HEK293 (cell line): ENCODE measurements at regions not wholly inside any gene's neighbourhood (a gene's known extent, or its start where the extent isn't known, plus 50 kb on each side); places are given as distances from the start of the nearest gene placed in this dataset.

ENCODE experiments used
- CTCF ChIA-PET: fragments of 350-600 bp; formaldehyde crosslinking; extraction: SDS; loops from one replicate; lab custom pipeline; 2021; ENCODE audit warnings: antibody characterized with exemption; lab: Yijun Ruan, JAX
- POLR2A ChIA-PET: fragments of 300-600 bp; formaldehyde crosslinking; extraction: SDS; loops from one replicate; lab custom pipeline; 2020; ENCODE audit warnings: antibody characterized with exemption, inconsistent platforms; lab: Yijun Ruan, JAX
- H3K27ac ChIP-seq: fragments of 200-500 bp; sonication (Bioruptor generic); 2 replicates; pipeline ENCODE4 v1.5.1; 2014; ENCODE audit warnings: low read depth, low read length, control low read depth, inconsistent platforms; ENCODE audit errors: extremely low read depth
- H3K36me3 ChIP-seq, 2 experiments: fragments of 200-500 bp in 1 of 2; sonication (Bioruptor generic) in 1 of 2; 1 replicate in 1 of 2; 2 replicates in 1 of 2; pipeline ENCODE4 v1.5.1; 2014 to 2017; ENCODE audit warnings: inconsistent platforms in 2 of 2, low read length in 2 of 2; ENCODE audit not compliant: control insufficient read depth in 2 of 2, insufficient read depth in 1 of 2
- H3K4me1 ChIP-seq: fragments of 200-500 bp; sonication (Bioruptor generic); 2 replicates; pipeline ENCODE4 v1.5.1; 2014; ENCODE audit warnings: mild to moderate bottlenecking, low read length, inconsistent platforms; ENCODE audit not compliant: control insufficient read depth, insufficient read depth
- H3K4me3 ChIP-seq: 2 replicates; pipeline ENCODE4 v1.5.1; 2011; ENCODE audit warnings: low read depth, mild to moderate bottlenecking, control low read depth, low read length, moderate library complexity
- H3K9me3 ChIP-seq: fragments of 200-500 bp; sonication (Bioruptor generic); 2 replicates; pipeline ENCODE4 v1.5.1; 2014; ENCODE audit warnings: low read depth, low read length, inconsistent platforms; ENCODE audit not compliant: control insufficient read depth, insufficient read depth
- BCL11A ChIP-seq: fragments of 450-650 bp; formaldehyde crosslinking; IDR thresholded peaks from 2 replicates; pipeline ENCODE4 v1.5.1; 2016; ENCODE audit warnings: low read depth, missing biosample characterization, missing genetic modification characterization
- RBAK ChIP-seq: fragments of 450-650 bp; formaldehyde crosslinking; IDR thresholded peaks from 2 replicates; pipeline ENCODE4 v1.5.1; 2016; ENCODE audit warnings: missing biosample characterization, missing genetic modification characterization
- REPIN1 ChIP-seq: fragments of 450-650 bp; formaldehyde crosslinking; IDR thresholded peaks from 2 replicates; pipeline ENCODE4 v1.5.1; 2017; ENCODE audit warnings: missing biosample characterization, missing genetic modification characterization, low read depth
- ZEB2 ChIP-seq: fragments of 450-650 bp; formaldehyde crosslinking; IDR thresholded peaks from 2 replicates; pipeline ENCODE4 v1.5.1; 2016; ENCODE audit warnings: missing biosample characterization, missing genetic modification characterization
- ZNF157 ChIP-seq: fragments of 450-650 bp; formaldehyde crosslinking; IDR thresholded peaks from 2 replicates; pipeline ENCODE4 v1.5.1; 2016; ENCODE audit warnings: missing biosample characterization, missing genetic modification characterization
- ZNF184 ChIP-seq: fragments of 450-650 bp; IDR thresholded peaks from 2 replicates; pipeline ENCODE4 v1.5.1; 2018; ENCODE audit warnings: missing biosample characterization, mild to moderate bottlenecking, missing genetic modification characterization
- ZNF214 ChIP-seq: fragments of 450-650 bp; formaldehyde crosslinking; IDR thresholded peaks from 2 replicates; pipeline ENCODE4 v1.5.1; 2017; ENCODE audit warnings: missing biosample characterization, mild to moderate bottlenecking, missing genetic modification characterization, borderline replicate concordance
- ZNF24 ChIP-seq: fragments of 450-650 bp; formaldehyde crosslinking; IDR thresholded peaks from 2 replicates; pipeline ENCODE4 v1.5.1; 2016; ENCODE audit warnings: missing biosample characterization, missing genetic modification characterization
- ZNF426 ChIP-seq: fragments of 450-650 bp; formaldehyde crosslinking; IDR thresholded peaks from 2 replicates; pipeline ENCODE4 v1.5.1; 2017; ENCODE audit warnings: missing biosample characterization, missing genetic modification characterization, mild to moderate bottlenecking, inconsistent platforms, moderate library complexity
- ZNF544 ChIP-seq: fragments of 450-650 bp; formaldehyde crosslinking; IDR thresholded peaks from 2 replicates; pipeline ENCODE4 v1.5.0; 2017; ENCODE audit warnings: missing biosample characterization, missing genetic modification characterization
- ZNF549 ChIP-seq: fragments of 450-650 bp; IDR thresholded peaks from 2 replicates; pipeline ENCODE4 v1.5.1; 2018; ENCODE audit warnings: missing biosample characterization, missing genetic modification characterization, mild to moderate bottlenecking, inconsistent platforms, moderate library complexity
- ZNF561 ChIP-seq: fragments of 450-650 bp; IDR thresholded peaks from 2 replicates; pipeline ENCODE4 v1.5.1; 2018; ENCODE audit warnings: missing biosample characterization, missing genetic modification characterization, borderline replicate concordance
- ZNF610 ChIP-seq: fragments of 450-650 bp; formaldehyde crosslinking; IDR thresholded peaks from 2 replicates; pipeline ENCODE4 v1.5.1; 2016; ENCODE audit warnings: missing biosample characterization, missing genetic modification characterization, borderline replicate concordance
- ZNF621 ChIP-seq: fragments of 450-650 bp; formaldehyde crosslinking; IDR thresholded peaks from 2 replicates; pipeline ENCODE4 v1.5.1; 2017; ENCODE audit warnings: missing biosample characterization, missing genetic modification characterization
- ZNF623 ChIP-seq: fragments of 450-650 bp; formaldehyde crosslinking; IDR thresholded peaks from 2 replicates; pipeline ENCODE4 v1.5.1; 2016; ENCODE audit warnings: missing biosample characterization, missing genetic modification characterization
- TF ChIP-seq, protein P1 (sequence below): fragments of 450-650 bp; formaldehyde crosslinking; IDR thresholded peaks from 2 replicates; pipeline ENCODE4 v1.5.1; 2016; ENCODE audit warnings: missing biosample characterization, missing genetic modification characterization, low read depth
- TF ChIP-seq, protein P2 (sequence below): fragments of 450-650 bp; formaldehyde crosslinking; conservative IDR thresholded peaks from 2 replicates; pipeline ENCODE4 v1.5.1; 2016; ENCODE audit warnings: low read depth, missing biosample characterization, missing genetic modification characterization
- TF ChIP-seq, protein P3 (sequence below): fragments of 450-650 bp; formaldehyde crosslinking; IDR thresholded peaks from 2 replicates; pipeline ENCODE4 v1.5.1; 2017; ENCODE audit warnings: missing biosample characterization, missing genetic modification characterization
- TF ChIP-seq, protein P4 (sequence below): fragments of 450-650 bp; formaldehyde crosslinking; IDR thresholded peaks from 2 replicates; pipeline ENCODE4 v1.5.1; 2016; ENCODE audit warnings: missing biosample characterization, missing genetic modification characterization
- TF ChIP-seq, protein P5 (sequence below): fragments of 450-650 bp; formaldehyde crosslinking; IDR thresholded peaks from 2 replicates; pipeline ENCODE4 v1.5.1; 2016; ENCODE audit warnings: missing biosample characterization, missing genetic modification characterization

DNA sequence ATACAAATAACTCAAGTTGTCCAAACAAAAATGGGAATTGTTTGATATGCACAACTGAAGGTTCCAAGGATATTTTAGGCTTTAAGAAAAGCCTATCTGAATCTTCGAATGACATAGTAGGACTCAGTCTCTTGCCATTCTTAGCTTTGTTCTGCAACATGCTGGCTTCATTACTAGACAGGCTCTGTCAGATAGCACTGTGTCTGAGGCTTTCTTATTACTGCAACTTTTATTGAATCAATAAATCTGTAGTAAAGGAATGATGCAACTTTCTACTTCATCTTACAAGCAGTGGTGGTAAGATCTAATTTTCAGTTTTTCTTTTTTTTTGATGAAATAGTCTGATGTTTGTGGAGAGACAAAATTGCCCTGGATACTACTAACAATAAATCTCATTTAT, 319.3 kb upstream of the CCDC179 start:
- no peaks in the 10 kb centered on the region for H3K9me3 ChIP-seq
- H3K4me1 ChIP-seq, result no peaks in the 10 kb centered on the region
- TF ChIP-seq, protein P1, sequence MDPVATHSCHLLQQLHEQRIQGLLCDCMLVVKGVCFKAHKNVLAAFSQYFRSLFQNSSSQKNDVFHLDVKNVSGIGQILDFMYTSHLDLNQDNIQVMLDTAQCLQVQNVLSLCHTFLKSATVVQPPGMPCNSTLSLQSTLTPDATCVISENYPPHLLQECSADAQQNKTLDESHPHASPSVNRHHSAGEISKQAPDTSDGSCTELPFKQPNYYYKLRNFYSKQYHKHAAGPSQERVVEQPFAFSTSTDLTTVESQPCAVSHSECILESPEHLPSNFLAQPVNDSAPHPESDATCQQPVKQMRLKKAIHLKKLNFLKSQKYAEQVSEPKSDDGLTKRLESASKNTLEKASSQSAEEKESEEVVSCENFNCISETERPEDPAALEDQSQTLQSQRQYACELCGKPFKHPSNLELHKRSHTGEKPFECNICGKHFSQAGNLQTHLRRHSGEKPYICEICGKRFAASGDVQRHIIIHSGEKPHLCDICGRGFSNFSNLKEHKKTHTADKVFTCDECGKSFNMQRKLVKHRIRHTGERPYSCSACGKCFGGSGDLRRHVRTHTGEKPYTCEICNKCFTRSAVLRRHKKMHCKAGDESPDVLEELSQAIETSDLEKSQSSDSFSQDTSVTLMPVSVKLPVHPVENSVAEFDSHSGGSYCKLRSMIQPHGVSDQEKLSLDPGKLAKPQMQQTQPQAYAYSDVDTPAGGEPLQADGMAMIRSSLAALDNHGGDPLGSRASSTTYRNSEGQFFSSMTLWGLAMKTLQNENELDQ (tag by site-specific recombination), result no peak
- TF ChIP-seq ZNF549 (tag by site-specific recombination) (no peak), ZNF214 (no peak), ZNF426 (tag by site-specific recombination) (no peak), RBAK (tag by site-specific recombination) (no peak), ZNF610 (tag by site-specific recombination) (no peak), ZNF623 (tag by site-specific recombination) (no peak), ZNF544 (no peak), ZNF184 (tag by site-specific recombination) (no peak), REPIN1 (tag by site-specific recombination) (no peak), ZNF561 (tag by site-specific recombination) (no peak), ZNF157 (tag by site-specific recombination) (no peak), ZNF24 (no peak), ZEB2 (tag by site-specific recombination) (no peak), ZNF621 (tag by site-specific recombination) (no peak), BCL11A (tag by site-specific recombination) (no peak)
- TF ChIP-seq, protein P2, sequence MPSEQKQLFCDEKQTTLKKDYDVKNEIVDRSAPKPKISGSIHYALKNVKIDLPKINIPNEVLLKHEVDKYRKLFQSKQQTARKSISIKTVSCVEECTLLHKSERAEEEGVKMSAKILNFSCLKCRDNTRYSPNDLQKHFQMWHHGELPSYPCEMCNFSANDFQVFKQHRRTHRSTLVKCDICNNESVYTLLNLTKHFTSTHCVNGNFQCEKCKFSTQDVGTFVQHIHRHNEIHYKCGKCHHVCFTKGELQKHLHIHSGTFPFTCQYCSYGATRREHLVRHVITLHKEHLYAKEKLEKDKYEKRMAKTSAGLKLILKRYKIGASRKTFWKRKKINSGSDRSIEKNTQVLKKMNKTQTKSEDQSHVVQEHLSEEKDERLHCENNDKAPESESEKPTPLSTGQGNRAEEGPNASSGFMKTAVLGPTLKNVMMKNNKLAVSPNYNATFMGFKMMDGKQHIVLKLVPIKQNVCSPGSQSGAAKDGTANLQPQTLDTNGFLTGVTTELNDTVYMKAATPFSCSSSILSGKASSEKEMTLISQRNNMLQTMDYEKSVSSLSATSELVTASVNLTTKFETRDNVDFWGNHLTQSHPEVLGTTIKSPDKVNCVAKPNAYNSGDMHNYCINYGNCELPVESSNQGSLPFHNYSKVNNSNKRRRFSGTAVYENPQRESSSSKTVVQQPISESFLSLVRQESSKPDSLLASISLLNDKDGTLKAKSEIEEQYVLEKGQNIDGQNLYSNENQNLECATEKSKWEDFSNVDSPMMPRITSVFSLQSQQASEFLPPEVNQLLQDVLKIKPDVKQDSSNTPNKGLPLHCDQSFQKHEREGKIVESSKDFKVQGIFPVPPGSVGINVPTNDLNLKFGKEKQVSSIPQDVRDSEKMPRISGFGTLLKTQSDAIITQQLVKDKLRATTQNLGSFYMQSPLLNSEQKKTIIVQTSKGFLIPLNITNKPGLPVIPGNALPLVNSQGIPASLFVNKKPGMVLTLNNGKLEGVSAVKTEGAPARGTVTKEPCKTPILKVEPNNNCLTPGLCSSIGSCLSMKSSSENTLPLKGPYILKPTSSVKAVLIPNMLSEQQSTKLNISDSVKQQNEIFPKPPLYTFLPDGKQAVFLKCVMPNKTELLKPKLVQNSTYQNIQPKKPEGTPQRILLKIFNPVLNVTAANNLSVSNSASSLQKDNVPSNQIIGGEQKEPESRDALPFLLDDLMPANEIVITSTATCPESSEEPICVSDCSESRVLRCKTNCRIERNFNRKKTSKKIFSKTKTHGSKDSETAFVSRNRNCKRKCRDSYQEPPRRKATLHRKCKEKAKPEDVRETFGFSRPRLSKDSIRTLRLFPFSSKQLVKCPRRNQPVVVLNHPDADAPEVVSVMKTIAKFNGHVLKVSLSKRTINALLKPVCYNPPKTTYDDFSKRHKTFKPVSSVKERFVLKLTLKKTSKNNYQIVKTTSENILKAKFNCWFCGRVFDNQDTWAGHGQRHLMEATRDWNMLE (tag by site-specific recombination), result no peak
- TF ChIP-seq, protein P3, sequence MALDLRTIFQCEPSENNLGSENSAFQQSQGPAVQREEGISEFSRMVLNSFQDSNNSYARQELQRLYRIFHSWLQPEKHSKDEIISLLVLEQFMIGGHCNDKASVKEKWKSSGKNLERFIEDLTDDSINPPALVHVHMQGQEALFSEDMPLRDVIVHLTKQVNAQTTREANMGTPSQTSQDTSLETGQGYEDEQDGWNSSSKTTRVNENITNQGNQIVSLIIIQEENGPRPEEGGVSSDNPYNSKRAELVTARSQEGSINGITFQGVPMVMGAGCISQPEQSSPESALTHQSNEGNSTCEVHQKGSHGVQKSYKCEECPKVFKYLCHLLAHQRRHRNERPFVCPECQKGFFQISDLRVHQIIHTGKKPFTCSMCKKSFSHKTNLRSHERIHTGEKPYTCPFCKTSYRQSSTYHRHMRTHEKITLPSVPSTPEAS (tag by site-specific recombination), result no peak
- TF ChIP-seq, protein P4, sequence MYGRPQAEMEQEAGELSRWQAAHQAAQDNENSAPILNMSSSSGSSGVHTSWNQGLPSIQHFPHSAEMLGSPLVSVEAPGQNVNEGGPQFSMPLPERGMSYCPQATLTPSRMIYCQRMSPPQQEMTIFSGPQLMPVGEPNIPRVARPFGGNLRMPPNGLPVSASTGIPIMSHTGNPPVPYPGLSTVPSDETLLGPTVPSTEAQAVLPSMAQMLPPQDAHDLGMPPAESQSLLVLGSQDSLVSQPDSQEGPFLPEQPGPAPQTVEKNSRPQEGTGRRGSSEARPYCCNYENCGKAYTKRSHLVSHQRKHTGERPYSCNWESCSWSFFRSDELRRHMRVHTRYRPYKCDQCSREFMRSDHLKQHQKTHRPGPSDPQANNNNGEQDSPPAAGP (tag by site-specific recombination), result no peak
- TF ChIP-seq, protein P5, sequence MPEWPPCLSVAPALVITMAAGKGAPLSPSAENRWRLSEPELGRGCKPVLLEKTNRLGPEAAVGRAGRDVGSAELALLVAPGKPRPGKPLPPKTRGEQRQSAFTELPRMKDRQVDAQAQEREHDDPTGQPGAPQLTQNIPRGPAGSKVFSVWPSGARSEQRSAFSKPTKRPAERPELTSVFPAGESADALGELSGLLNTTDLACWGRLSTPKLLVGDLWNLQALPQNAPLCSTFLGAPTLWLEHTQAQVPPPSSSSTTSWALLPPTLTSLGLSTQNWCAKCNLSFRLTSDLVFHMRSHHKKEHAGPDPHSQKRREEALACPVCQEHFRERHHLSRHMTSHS (tag by site-specific recombination), result no peak
- H3K27ac ChIP-seq, result no peak overlapping the region
- CTCF ChIA-PET, result no interaction called here
- H3K4me3 ChIP-seq, result no peak overlapping the region
- no peaks in the 10 kb centered on the region for H3K36me3 ChIP-seq
- POLR2A ChIA-PET, result no interaction called here
